ENCODE measurements at regions not wholly inside any gene's neighbourhood (a gene's known extent, or its start where the extent isn't known, plus 50 kb on each side); places are given as distances from the start of the nearest gene placed in this dataset.

DNA sequence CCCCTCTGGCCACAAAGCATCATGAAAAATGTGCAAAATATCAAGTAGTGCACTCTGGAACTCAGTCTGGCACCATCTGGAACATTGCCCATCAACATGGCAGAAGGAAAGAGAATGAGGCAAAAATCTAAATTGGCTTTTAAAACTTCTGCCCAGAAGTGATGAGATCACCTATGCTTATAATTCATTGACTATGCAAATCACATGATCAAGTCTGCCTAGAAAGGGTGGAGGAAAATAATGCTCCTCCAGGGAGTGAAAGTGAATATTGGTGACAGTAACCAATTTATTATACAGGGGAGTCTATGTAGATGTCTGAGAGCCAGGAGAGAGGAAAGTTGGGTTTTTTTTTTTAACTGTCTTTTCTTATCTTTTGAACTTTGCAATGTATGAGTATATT is 73.3 kb upstream of the HIF1A start:
- no peak for TF ChIP-seq POLR2A (IDR thresholded peaks at IDR 0.05)
- TF ChIP-seq, protein P1, sequence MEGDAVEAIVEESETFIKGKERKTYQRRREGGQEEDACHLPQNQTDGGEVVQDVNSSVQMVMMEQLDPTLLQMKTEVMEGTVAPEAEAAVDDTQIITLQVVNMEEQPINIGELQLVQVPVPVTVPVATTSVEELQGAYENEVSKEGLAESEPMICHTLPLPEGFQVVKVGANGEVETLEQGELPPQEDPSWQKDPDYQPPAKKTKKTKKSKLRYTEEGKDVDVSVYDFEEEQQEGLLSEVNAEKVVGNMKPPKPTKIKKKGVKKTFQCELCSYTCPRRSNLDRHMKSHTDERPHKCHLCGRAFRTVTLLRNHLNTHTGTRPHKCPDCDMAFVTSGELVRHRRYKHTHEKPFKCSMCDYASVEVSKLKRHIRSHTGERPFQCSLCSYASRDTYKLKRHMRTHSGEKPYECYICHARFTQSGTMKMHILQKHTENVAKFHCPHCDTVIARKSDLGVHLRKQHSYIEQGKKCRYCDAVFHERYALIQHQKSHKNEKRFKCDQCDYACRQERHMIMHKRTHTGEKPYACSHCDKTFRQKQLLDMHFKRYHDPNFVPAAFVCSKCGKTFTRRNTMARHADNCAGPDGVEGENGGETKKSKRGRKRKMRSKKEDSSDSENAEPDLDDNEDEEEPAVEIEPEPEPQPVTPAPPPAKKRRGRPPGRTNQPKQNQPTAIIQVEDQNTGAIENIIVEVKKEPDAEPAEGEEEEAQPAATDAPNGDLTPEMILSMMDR (IDR thresholded peaks at IDR 0.05 in 4 of 5, conservative IDR thresholded peaks at IDR 0.05 in 1 of 5) = no peak
- in situ Hi-C loops (cut with MboI; ENCODE audit: low sequenced_read_pairs in 4 of 4) = no loop called here
- Histone ChIP-seq H3K27ac (no peak overlapping the region), H3K27me3 (no peaks in the 10 kb centered on the region), H3K4me3 (no peak overlapping the region), H3K4me1 (peaks cover 0 to 7% of the 10 kb centered on the region in 2 donors), H3K36me3 (no peaks in the 10 kb centered on the region), H3K9me3 (no peaks in the 10 kb centered on the region)
- DNase-seq (no peak), ATAC-seq (no peak)
- intact Hi-C loops (cut with DNase I; ENCODE audit: low total_unique reads) = no loop called here

DNA sequence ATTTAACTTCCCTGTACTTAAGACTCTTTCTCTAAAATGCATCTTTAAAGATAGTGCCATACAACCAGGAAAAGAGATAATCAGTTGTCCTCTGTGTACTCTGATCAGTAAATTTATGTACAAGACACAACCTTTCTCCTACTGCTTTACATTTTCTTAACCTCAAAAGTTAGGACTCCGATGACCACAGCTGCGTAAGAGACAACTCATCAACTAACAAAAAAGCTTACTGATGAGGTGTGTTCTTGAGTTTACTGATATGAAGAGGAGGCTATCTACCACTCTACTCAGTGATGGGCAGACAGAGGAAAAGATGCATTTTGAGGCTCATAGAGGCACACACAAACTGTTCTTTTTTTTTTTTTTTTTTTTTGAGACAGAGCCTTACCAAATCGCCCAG is 71.4 kb upstream of the HIF1A start:
- Histone ChIP-seq H3K9me3 (no peaks in the 10 kb centered on the region), H3K27ac (no peak overlapping the region), H3K4me3 (no peak overlapping the region), H3K27me3 (no peaks in the 10 kb centered on the region), H3K36me3 (no peaks in the 10 kb centered on the region), H3K4me1 (peaks cover 0 to 7% of the 10 kb centered on the region in 2 donors)
- intact Hi-C loops (cut with DNase I; ENCODE audit: low total_unique reads) (no loop called here), in situ Hi-C loops (cut with MboI; ENCODE audit: low sequenced_read_pairs in 4 of 4) (no loop called here)
- ATAC-seq (no peak), DNase-seq (no peak)
- TF ChIP-seq POLR2A (IDR thresholded peaks at IDR 0.05) = no peak
- TF ChIP-seq, protein P1 (IDR thresholded peaks at IDR 0.05 in 4 of 5, conservative IDR thresholded peaks at IDR 0.05 in 1 of 5) = no peak

DNA sequence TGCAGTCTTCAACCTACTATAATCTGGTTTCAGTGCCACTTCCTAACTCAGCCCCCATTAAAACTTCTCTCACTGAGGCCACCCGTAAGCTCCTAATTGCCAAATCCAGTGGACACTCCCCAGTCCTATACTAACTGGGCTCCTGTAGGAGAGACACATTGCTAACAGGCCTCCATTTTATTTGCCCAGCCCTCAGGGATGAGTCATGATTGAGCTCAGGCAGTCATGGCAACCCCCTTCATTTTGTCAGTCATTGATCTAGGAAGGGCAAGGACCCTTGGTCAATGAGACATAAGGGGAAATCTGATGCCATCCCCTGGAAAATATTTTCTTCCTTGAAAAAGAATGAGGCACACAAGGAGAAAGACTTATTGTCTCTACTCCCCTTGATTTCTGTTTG is 70.1 kb upstream of the HIF1A start:
- no peak for TF ChIP-seq POLR2A (IDR thresholded peaks at IDR 0.05)
- TF ChIP-seq, protein P1 (IDR thresholded peaks at IDR 0.05 in 4 of 5, conservative IDR thresholded peaks at IDR 0.05 in 1 of 5) = no peak
- in situ Hi-C loops (cut with MboI; ENCODE audit: low sequenced_read_pairs in 4 of 4) = no loop called here
- Histone ChIP-seq H3K27ac (no peak overlapping the region), H3K4me3 (no peak overlapping the region), H3K36me3 (no peaks in the 10 kb centered on the region), H3K27me3 (no peaks in the 10 kb centered on the region), H3K4me1 (peaks cover 0 to 4% of the 10 kb centered on the region in 2 donors), H3K9me3 (no peaks in the 10 kb centered on the region)
- ATAC-seq (no peak), DNase-seq (no peak)
- intact Hi-C loops (cut with DNase I; ENCODE audit: low total_unique reads) = no loop called here

DNA sequence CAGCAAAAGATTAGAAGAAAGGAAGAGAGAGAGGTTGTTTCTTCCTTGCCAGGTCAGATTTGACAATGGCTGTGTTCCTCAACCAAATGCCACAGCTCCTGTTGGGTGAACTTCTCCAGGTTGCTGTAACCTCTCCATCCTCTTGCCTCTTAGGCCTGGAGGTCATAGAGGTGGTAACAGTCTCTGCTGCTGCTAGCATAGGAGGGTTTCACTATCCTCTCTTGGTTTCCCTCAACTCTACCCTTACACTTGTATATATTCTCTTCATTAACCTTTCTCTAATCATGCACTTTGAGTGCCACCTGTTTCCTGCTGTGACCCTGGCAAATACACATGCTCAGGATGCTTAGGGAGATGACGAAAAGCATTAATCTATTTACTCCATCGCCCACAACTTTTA is 67.7 kb upstream of the HIF1A start:
- Histone ChIP-seq H3K4me1 (peaks cover 0 to under 1% of the 10 kb centered on the region in 2 donors), H3K27ac (no peak overlapping the region), H3K4me3 (no peak overlapping the region), H3K36me3 (no peaks in the 10 kb centered on the region), H3K27me3 (no peaks in the 10 kb centered on the region), H3K9me3 (no peaks in the 10 kb centered on the region)
- intact Hi-C loops (cut with DNase I; ENCODE audit: low total_unique reads) = no loop called here
- in situ Hi-C loops (cut with MboI; ENCODE audit: low sequenced_read_pairs in 4 of 4) = no loop called here
- TF ChIP-seq POLR2A (IDR thresholded peaks at IDR 0.05) = no peak
- TF ChIP-seq, protein P1 (IDR thresholded peaks at IDR 0.05 in 4 of 5, conservative IDR thresholded peaks at IDR 0.05 in 1 of 5) = no peak
- DNase-seq = no peak
- ATAC-seq = no peak

DNA sequence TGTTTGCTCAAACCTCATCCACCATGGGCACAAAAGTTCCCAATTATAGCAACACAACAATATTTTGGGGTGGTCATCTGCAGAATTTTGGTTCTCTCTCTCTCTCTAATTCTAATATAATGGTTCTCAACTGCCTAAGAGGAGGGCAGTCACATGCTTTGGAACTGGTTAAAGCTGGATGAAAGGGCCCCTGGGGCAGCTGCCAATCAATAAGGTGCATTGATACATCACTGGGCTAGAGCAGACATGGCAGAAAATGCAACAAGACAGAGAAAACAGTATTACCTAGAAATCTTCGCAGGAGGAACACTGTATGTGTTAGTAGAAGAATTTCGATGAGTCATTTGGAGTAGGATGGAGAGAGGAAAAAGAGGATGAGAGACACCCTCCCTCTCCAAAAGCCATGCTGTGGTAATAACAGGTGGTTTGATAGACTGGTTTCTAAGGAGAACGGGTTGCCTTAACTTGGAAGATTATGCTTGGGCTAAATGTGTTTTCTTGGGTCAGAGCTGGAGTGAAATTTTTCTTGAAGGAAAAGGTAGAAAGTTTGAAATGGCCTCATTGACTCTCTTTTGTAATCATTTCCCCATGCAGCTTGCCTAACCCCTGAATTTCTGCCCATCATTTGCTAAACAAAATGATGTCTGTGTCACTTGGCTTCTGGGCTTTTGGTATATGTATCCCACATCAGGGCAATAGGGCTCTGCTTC is 67.1 kb upstream of the HIF1A start:
- no peak for DNase-seq
- Histone ChIP-seq H3K4me3 (no peak overlapping the region), H3K4me1 (peaks cover 0 to 6% of the 10 kb centered on the region in 2 donors), H3K36me3 (no peaks in the 10 kb centered on the region), H3K27me3 (no peaks in the 10 kb centered on the region), H3K9me3 (no peaks in the 10 kb centered on the region), H3K27ac (no peak overlapping the region)
- intact Hi-C loops (cut with DNase I; ENCODE audit: low total_unique reads) (no loop called here), in situ Hi-C loops (cut with MboI; ENCODE audit: low sequenced_read_pairs in 4 of 4) (no loop called here)
- TF ChIP-seq, protein P1 (IDR thresholded peaks at IDR 0.05 in 4 of 5, conservative IDR thresholded peaks at IDR 0.05 in 1 of 5) = no peak
- TF ChIP-seq POLR2A (IDR thresholded peaks at IDR 0.05) = no peak
- no peak for ATAC-seq
